Left ventricle myocardium inferior (tissue), 1 donor: ENCODE measurements at regions not wholly inside any gene's neighbourhood (a gene's known extent, or its start where the extent isn't known, plus 50 kb on each side); places are given as distances from the start of the nearest gene placed in this dataset.

Experiments
- DNase-seq: peaks from one replicate; pipeline ENCODE4 v3.0.0-alpha.2; 2020
- H3K27ac ChIP-seq: fragments of 200-600 bp; replicated peaks from 2 replicates; pipeline ENCODE4 v1.8.0; 2021
- H3K27me3 ChIP-seq: fragments of 200-600 bp; 2 replicates; pipeline ENCODE4 v1.8.0; 2021; ENCODE audit warnings: low read depth
- H3K36me3 ChIP-seq: fragments of 200-600 bp; 2 replicates; pipeline ENCODE4 v1.8.0; 2021
- H3K4me1 ChIP-seq: fragments of 200-600 bp; 2 replicates; pipeline ENCODE4 v1.8.0; 2021
- H3K4me3 ChIP-seq: fragments of 200-600 bp; 2 replicates; pipeline ENCODE4 v1.8.0; 2021; ENCODE audit warnings: mild to moderate bottlenecking, moderate library complexity
- H3K9me3 ChIP-seq: fragments of 200-600 bp; replicated peaks from 2 replicates; pipeline ENCODE4 v1.8.0; 2021
- CTCF ChIP-seq: fragments of 200-600 bp; IDR thresholded peaks from 2 replicates; pipeline ENCODE4 v1.8.0; 2021; ENCODE audit warnings: antibody characterized with exemption, mild to moderate bottlenecking, borderline replicate concordance
- intact Hi-C: fragments of 100-400 bp; cut with micrococcal nuclease; formaldehyde crosslinking; loops from one replicate; pipeline ENCODE4 v1.11.0; 2022
- donor health status: DM: no; HTN: yes; CAD: no; lungs with severe emphysema.

GRCh38 chr10:131747251-131747650 is 153.6 kb upstream of the PPP2R2D start:
- Histone ChIP-seq H3K4me1 (no peaks in the 10 kb centered on the region), H3K9me3 (no peaks in the 10 kb centered on the region), H3K36me3 (no peaks in the 10 kb centered on the region), H3K27ac (no peak overlapping the region), H3K4me3 (no peak overlapping the region), H3K27me3 (peaks cover 99% of the 10 kb centered on the region)
- TF ChIP-seq CTCF: no peak
- no peak for DNase-seq
- intact Hi-C loops: no loop called here

- peaks cover 99% of the 10 kb centered on the region for H3K27me3 ChIP-seq
- TF ChIP-seq CTCF: no peak
Measured at GRCh38 chr10:131747791-131748190, 153.0 kb upstream of the PPP2R2D start.

GRCh38 chr10:131748191-131748590 is 152.6 kb upstream of the PPP2R2D start:
- no peak overlapping the region for H3K27ac ChIP-seq
- intact Hi-C loops: no loop called here
- no peak for DNase-seq
- H3K9me3 ChIP-seq: no peaks in the 10 kb centered on the region
- H3K36me3 ChIP-seq: no peaks in the 10 kb centered on the region
- peaks cover 97% of the 10 kb centered on the region for H3K27me3 ChIP-seq
- TF ChIP-seq CTCF: no peak
- no peaks in the 10 kb centered on the region for H3K4me1 ChIP-seq
- H3K4me3 ChIP-seq: no peak overlapping the region

More at GRCh38 chr10:131747791-131748190, 153.0 kb upstream of the PPP2R2D start:
- DNase-seq: no peak
- Histone ChIP-seq H3K4me3 (no peak overlapping the region), H3K36me3 (no peaks in the 10 kb centered on the region), H3K4me1 (no peaks in the 10 kb centered on the region), H3K27ac (no peak overlapping the region), H3K9me3 (no peaks in the 10 kb centered on the region)
- intact Hi-C loops: no loop called here

GRCh38 chr10:131748831-131749766 is 151.7 kb upstream of the PPP2R2D start:
- no peaks in the 10 kb centered on the region for H3K4me1 ChIP-seq
- H3K36me3 ChIP-seq: no peaks in the 10 kb centered on the region
- H3K4me3 ChIP-seq: no peak overlapping the region
- intact Hi-C loops: no loop called here
- no peak for TF ChIP-seq CTCF
- no peak overlapping the region for H3K27ac ChIP-seq
- H3K9me3 ChIP-seq: no peaks in the 10 kb centered on the region
- peaks cover 88% of the 10 kb centered on the region for H3K27me3 ChIP-seq
- no peak for DNase-seq

- TF ChIP-seq CTCF: no peak
- H3K4me1 ChIP-seq: no peaks in the 10 kb centered on the region
- DNase-seq: no peak
- peaks cover 81% of the 10 kb centered on the region for H3K27me3 ChIP-seq
- H3K27ac ChIP-seq: no peak overlapping the region
- intact Hi-C loops: no loop called here
- no peaks in the 10 kb centered on the region for H3K9me3 ChIP-seq
- no peaks in the 10 kb centered on the region for H3K36me3 ChIP-seq
- H3K4me3 ChIP-seq: no peak overlapping the region
Measured at GRCh38 chr10:131749767-131750142, 151.1 kb upstream of the PPP2R2D start.
